Stimulated activated CD8-positive, alpha-beta memory T cell treated with anti-CD3 and anti-CD28 coated beads, Interleukin-15, amount 100 ng/mL, for 4 hours (primary cell): ENCODE measurements at regions not wholly inside any gene's neighbourhood (a gene's known extent, or its start where the extent isn't known, plus 50 kb on each side); places are given as distances from the start of the nearest gene placed in this dataset.

Experiments
- DNase-seq, 2 donors: peaks; one replicate each; pipeline ENCODE4 v3.0.0-alpha.2; 2020; ENCODE audit warnings: low read depth in 2 of 2

DNA sequence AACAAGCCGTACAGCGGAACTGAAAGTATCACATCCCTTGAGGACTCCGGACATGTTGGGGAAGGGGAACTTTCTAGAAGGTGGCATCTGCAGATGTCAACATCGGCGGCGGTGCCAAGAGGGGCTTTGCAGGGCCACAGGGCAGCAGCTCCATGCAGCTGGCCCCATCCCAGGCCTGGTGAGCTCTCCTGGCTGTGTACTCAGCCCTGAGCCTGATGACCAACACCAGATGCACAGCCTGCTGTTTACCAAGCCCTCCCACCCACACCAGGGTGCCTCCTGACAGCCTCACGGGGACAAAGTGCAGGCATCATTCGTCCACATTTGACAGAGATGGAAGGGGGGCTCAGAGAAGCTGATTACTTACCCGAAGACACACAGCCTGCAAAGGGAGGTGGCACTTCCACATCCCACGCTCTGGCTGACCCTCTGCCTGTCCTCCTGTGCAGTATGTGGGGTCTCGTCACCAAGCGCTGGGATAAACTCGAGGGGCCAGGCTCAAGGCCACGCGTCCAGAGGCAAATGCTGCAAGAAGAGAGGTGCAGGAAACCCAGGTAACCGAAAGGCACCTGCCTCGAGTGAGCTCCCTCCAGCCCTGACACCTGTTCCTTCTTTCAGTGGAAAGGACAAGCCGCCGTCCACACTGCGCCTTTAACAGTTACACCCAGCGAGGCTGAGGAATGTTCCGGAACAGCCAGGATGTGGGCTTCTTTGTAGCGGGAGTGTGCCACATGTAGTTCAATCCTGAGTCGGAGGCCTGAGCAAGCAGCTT is 69.0 kb upstream of the ASAP2 start:
- DNase-seq = no peak

DNA sequence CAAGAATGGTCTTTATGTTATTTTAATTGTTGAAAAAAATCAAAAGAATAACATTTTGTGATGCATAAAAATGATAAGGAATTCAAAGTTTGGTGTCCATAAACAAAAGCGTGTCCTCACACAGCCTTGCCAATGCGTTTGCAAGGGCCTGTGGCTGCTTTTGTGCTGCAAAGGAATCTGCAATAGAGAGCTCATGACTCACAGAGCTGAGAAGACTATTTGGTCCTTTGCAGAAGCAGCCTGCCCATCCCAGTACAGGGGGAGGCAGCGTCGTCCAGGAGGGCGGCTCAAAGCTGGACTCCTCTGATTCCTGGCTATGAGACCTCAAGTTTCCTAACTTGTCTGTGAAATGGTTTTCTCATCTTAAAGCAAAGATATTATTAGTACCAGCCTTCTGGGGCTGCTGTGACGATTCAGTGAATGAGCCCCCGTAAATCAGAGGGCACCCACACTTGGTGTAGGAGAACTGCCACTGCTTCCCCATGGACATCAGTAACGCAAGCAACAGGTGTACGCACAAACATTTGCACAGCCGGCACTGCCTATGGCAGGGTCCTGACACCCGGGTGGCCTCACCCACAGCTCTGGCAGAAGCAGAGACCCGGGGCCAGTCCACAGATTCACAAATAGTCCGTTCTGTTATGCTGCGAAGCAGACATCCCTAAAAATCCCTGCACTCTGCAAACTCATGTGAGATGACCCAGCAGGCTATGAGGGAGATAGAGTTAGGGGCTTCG is 70.6 kb upstream of the ASAP2 start:
- no peak for DNase-seq

DNA sequence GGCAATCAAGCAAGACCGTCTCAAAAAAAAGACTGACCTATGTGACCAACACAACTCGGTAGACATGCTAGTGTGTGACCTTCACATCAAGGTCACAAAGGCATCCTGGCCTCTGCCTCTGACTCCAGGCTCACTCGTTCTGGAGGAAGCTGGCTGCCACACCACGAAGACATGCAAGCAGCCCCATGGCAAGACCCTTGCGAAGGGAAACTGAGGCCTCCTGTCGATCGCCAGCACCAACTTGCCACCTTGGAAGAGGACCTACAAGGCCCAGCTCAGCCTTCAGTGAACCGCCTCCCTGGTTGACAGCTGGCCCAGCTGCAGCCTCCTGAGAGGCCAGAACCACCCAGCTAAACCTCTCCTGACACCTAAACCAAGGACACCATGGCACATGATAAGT is 79.3 kb upstream of the ASAP2 start:
- DNase-seq = no peak

- no peak for DNase-seq
Measured at GRCh38 chr2:9126540-9126939, 80.1 kb upstream of the ASAP2 start.

GRCh38 chr2:9124231-9124741 is 82.3 kb upstream of the ASAP2 start:
- DNase-seq = no peak

GRCh38 chr2:9123069-9123468 is 83.5 kb upstream of the ASAP2 start:
- DNase-seq = no peak

DNA sequence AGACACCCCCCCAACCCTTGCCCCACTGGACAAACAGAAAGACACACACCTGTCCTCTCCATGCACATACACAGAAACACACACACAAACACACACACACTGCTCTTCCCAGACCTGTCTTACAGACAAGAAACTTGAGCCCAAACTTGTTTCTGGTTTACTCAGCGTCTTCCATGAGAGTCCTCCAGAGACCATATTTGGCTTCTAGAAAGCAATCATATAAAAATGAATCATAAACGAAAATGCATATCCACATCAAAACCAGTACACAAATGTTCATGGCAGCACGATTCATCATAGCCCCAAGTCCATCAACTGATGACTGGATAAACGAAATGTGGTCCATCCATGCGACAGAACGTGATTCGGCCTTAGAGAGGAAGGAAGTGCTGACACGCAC is 84.2 kb upstream of the ASAP2 start:
- no peak for DNase-seq

DNA sequence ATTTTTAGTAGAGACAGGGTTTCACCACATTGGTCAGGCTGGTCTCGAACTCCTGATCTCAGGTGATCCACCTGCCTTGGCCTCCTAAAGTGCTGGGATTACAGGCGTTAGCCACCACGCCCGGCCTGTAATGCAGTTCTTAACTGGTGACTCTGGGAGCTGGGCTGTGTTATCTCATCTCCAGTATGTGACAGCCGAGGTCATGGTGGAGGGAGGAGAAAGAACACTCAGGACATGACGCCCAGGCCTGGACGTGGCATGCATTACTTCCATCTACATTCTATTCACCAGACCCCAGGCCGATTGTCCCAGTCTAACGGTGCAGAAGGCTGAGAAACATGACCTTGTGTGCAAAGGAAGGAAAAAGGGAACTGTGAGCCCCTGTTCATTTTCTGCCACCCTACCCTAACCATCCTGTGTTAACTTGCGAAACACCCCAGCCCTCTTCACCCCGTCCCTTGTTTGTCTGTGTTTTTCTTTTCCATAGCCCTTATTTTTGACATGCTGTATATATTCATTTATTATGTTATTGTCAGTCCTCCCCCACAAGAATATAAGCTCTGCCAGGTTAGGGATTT is 88.1 kb upstream of the ASAP2 start:
- no peak for DNase-seq

DNA sequence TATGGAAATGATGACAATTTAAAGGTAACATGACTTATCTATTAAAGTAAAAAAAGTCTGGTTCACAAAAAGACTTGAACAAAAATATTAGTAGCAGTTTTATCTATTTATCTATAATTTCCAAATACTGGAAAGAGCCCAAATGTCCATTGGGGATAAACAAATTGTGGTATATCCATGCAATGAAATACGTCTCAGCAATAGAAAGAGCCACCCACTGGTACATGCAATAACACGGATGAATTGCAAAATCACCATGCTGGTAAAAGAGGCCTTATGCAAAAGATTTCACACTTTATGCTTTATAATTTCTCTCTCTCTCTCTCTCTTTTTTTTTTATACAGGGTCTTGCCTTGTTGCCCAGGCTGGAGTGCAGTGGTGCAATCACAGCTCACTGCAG is 91.4 kb upstream of the ASAP2 start:
- DNase-seq = no peak

GRCh38 chr2:9114458-9114857 is 92.2 kb upstream of the ASAP2 start:
- DNase-seq = no peak

- no peak for DNase-seq
Measured at GRCh38 chr2:9113916-9114315, 92.7 kb upstream of the ASAP2 start.

DNA sequence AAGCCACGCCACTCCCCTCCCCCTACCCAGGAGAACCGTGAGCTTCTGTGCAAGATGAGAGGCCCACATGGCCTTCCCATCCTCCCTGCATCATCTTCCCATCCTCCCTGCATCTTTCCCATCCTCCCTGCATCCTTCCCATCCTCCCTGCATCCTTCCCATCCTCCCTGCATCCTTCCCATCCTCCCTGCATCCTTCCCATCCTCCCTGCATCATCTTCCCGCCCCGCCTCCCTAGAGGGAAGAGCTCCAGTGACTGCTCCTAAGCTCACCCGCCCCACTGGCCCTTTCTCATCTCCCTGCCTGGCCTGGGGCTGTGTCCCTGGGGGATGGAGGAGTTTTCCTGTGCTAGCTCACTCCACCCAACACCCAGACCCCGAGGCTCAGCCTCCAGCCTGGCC is 93.3 kb upstream of the ASAP2 start:
- no peak for DNase-seq

DNA sequence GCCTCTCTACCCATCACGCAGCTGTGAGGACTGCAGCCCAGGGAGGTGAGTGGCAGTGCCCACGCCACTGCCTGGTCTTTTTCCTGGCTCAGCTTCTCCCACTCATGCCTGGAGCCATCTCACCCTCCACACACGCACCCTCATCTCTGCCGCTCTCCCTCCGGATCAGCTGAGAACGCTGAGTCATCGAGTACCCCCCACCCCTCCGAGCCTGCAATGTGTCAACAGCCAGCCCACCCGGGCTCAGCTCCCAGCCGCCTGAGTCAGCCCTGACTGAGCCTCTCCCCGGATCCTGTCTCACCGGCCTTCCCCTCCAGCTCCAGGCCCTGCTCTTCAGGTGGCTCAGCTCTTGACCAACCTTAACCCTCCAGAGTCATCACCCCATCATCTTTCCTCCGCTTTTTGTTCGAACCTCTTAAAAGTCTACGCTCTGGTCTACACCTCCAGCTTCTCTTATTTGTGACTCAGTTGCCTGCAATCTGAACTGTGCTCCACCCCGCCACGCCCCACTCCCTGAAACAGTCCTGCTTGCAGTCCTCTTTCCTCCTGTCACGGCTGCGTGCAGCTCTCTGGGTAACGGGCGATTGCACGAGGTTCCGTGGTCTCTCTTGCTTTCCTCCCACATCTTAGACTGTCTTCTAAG is 94.4 kb upstream of the ASAP2 start:
- DNase-seq = no peak

GRCh38 chr2:9110893-9111569 is 95.6 kb upstream of the ASAP2 start:
- DNase-seq = no peak

DNA sequence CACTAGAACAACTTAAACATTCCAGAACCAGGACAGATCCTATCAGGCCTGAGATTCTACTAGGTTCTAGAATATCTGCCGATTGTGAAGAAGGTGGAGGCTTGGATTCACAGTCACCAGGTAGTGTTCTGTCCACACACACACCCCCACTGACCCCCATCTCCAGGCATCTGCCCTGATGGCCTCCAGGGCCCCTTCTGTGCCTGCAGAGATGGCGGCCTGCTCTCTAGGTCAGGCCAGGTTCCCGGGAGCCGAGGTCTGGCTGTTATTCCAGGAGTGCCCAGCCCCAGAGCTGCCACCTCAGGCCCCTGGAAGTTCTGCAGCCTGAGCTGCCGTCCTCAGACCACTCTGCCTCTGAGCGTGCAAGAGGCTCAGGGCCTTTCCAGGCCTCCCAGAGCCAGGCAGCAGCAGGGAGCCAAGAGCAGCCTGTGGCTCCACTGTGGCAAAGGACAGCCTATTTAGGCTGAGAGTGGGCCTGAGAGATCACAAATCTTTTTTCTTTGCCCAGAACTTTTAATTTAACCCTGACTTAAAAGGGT is 96.2 kb upstream of the ASAP2 start:
- no peak for DNase-seq

GRCh38 chr2:9109871-9110270 is 96.7 kb upstream of the ASAP2 start:
- no peak for DNase-seq

- no peak for DNase-seq
Measured at GRCh38 chr2:9108210-9108967, 98.2 kb upstream of the ASAP2 start.

DNA sequence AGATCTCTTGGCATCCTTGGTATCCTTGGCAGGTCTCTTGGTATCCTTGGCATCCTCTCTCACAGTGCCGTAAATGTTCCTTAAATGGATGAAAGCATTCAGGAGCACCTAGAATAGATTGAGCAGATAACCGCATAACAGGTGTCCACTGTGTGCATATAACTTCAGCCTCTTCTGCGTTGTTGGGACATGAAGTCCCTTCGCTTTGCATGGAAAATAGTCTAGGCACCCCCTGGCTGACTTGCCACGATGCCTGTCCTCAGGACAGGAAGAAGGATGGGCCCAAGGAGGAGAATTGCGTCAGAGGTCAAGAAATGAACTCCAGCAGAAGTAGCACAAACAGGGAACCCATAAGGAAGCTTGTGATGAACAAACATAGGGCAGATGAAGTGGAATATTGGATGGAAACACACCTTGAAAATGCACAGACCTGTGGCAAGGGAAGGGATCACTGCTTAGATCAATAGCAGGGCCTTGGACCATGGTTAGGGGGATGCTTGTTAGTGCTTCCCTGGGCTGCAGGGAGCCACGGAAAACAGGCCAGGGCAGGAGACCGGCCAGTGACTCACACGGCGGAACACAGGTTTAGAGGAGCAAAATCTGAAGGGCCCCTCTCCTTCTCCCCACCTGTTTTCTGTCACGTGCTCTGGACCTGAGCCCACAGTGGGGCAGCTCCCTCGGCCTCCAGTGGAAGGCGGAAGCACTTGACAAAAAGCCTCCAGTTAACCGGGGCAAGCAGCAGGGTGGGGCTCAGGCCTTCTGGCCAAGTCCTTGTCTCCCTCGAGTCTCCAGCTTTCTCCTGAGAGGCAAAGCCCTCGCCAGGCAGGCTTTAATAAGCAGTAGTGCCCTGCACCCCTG is 99.2 kb upstream of the ASAP2 start:
- no peak for DNase-seq

DNA sequence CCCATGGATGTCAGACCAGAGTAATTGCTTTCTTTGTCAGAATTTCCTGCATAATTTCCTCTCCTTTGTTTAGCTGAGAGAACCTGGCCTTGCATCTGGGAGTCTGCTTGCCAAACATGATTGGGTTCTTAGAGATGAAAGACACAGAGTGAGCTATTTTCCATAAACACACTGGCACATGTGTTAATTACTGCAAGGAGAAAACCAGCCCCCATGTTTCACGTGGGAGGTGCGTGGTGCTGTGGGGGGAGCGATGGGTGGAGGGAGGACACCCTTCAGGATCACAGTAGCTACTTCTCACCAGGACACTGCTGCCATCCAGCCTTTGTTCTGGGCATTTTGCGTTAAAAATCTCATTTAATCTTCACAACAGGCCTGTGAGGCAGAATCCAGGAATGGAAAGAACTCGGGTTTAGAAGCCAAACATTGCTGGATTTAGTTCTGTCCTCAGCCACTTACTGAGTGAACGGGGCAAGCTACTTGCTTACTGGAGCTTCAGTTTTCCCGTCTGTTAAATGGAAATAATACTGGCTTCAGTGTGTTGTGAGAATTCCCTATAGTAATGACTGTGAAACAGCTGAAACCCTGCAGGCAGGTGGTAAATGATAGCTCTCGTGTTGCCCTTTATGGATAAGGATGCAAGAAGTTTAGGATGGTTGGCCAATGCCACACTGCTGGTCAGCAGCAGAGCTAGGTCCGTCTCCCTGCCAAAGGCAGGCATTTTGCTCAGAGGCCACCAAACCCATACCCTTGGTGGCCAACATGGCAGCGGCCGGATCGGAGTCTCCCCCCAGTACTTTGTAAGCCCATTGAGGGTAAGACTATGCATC is 100.1 kb upstream of the ASAP2 start:
- DNase-seq = no peak
